ENCODE measurements at regions not wholly inside any gene's neighbourhood (a gene's known extent, or its start where the extent isn't known, plus 50 kb on each side); places are given as distances from the start of the nearest gene placed in this dataset.

DNA sequence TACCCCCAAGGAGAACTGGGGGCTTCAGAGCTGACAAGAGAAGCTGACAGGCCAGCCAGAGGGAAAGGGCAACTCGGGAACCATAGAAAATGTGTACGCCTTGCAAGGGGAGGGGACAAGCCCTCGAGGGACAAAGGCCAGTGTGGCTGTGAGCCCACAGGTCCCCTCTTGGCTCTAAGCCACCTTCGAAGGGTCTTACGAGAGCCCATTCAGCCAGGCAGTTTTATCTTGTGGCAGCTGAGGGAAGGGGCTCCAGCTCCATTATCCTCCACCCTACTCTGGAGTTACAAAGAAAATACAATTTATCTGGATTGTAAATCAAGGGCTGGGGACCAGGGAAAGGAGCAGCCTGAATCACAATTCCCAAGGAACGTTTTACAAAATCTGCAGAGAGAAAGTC lies 159.5 kb upstream of the ZMIZ1 start:
- no peak for ATAC-seq
- TF ChIP-seq, protein P1, sequence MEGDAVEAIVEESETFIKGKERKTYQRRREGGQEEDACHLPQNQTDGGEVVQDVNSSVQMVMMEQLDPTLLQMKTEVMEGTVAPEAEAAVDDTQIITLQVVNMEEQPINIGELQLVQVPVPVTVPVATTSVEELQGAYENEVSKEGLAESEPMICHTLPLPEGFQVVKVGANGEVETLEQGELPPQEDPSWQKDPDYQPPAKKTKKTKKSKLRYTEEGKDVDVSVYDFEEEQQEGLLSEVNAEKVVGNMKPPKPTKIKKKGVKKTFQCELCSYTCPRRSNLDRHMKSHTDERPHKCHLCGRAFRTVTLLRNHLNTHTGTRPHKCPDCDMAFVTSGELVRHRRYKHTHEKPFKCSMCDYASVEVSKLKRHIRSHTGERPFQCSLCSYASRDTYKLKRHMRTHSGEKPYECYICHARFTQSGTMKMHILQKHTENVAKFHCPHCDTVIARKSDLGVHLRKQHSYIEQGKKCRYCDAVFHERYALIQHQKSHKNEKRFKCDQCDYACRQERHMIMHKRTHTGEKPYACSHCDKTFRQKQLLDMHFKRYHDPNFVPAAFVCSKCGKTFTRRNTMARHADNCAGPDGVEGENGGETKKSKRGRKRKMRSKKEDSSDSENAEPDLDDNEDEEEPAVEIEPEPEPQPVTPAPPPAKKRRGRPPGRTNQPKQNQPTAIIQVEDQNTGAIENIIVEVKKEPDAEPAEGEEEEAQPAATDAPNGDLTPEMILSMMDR (IDR thresholded peaks at IDR 0.05), result no peak
- Histone ChIP-seq H3K36me3 (no peaks in the 10 kb centered on the region), H3K4me3 (no peak overlapping the region), H3K4me1 (no peaks in the 10 kb centered on the region), H3K27me3 (no peaks in the 10 kb centered on the region), H3K27ac (no peak overlapping the region), H3K9me3 (no peaks in the 10 kb centered on the region)
- intact Hi-C loops (cut with DNase I), result no loop called here
- no peak for DNase-seq

DNA sequence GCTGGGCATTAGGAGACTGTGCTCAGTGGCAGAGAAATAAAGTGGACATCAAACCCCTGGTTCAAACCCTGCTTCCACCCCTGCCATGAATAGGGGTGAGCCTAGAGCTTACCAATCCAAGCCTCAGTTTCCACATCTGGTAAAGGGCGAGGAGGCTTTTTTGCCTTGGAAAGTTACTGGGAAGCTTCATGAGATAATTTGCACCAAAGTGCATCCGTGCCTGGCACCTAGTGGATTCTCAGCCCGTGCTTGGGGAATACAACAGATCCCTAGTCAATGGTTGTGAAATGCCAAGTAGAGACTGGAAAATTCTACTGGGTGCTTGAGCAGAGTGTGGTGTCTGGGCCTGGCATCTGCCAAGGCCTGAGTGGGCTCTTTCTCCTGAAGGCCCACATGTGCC lies 158.7 kb upstream of the ZMIZ1 start:
- no peak overlapping the region for H3K27ac ChIP-seq
- no peaks in the 10 kb centered on the region for H3K9me3 ChIP-seq
- no peaks in the 10 kb centered on the region for H3K27me3 ChIP-seq
- intact Hi-C loops (cut with DNase I), result no loop called here
- TF ChIP-seq, protein P1 (IDR thresholded peaks at IDR 0.05), result no peak
- DNase-seq, result no peak
- no peak for ATAC-seq
- H3K4me3 ChIP-seq, result no peak overlapping the region
- H3K4me1 ChIP-seq, result no peaks in the 10 kb centered on the region
- no peaks in the 10 kb centered on the region for H3K36me3 ChIP-seq

DNA sequence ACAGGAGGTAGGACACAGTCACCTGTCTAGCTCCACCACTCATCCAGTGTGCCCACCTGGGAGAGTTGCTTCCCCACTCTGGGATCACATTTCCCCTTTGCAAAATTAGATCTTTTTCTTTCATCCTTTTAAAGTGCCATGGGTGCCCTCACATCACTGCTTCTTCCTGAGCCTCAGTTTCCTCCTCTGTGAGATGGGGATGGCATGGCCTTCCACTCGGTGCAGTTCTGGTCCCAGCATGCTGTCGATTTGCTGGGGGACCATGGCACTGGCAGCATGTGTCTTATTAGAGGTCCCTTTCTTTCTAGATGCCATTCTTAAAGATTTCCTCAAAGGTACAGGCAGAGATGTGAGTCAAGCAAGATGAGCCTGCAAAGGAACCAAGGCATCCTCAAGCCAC lies 158.3 kb upstream of the ZMIZ1 start:
- no peaks in the 10 kb centered on the region for H3K9me3 ChIP-seq
- H3K4me3 ChIP-seq, result no peak overlapping the region
- intact Hi-C loops (cut with DNase I), result no loop called here
- no peak overlapping the region for H3K27ac ChIP-seq
- DNase-seq, result no peak
- TF ChIP-seq, protein P1 (IDR thresholded peaks at IDR 0.05), result no peak
- no peak for ATAC-seq
- H3K36me3 ChIP-seq, result no peaks in the 10 kb centered on the region
- H3K4me1 ChIP-seq, result no peaks in the 10 kb centered on the region
- no peaks in the 10 kb centered on the region for H3K27me3 ChIP-seq

DNA sequence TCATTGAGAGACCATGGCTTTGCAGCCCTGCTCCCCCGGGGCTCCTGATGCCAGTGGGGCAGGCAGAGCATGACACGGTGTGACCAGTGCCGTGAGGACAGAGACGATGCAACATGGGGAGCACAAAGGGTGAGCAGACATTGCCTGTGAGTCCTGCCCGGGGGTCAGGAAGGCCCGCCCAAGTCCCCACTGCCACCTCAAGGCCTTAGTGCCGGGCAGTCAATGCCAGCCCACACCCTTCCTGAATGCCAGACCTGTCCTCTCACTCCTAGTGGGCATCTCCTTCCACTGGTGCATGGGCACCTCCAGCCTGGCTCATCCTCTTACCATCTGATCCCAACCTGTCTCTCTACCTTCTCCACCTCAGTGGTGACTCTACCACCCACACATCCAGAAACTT lies 157.9 kb upstream of the ZMIZ1 start:
- DNase-seq, result no peak
- H3K4me1 ChIP-seq, result no peaks in the 10 kb centered on the region
- no peak overlapping the region for H3K27ac ChIP-seq
- no peak overlapping the region for H3K4me3 ChIP-seq
- no peak for ATAC-seq
- intact Hi-C loops (cut with DNase I), result no loop called here
- TF ChIP-seq, protein P1 (IDR thresholded peaks at IDR 0.05), result no peak
- no peaks in the 10 kb centered on the region for H3K27me3 ChIP-seq
- no peaks in the 10 kb centered on the region for H3K9me3 ChIP-seq
- H3K36me3 ChIP-seq, result no peaks in the 10 kb centered on the region

DNA sequence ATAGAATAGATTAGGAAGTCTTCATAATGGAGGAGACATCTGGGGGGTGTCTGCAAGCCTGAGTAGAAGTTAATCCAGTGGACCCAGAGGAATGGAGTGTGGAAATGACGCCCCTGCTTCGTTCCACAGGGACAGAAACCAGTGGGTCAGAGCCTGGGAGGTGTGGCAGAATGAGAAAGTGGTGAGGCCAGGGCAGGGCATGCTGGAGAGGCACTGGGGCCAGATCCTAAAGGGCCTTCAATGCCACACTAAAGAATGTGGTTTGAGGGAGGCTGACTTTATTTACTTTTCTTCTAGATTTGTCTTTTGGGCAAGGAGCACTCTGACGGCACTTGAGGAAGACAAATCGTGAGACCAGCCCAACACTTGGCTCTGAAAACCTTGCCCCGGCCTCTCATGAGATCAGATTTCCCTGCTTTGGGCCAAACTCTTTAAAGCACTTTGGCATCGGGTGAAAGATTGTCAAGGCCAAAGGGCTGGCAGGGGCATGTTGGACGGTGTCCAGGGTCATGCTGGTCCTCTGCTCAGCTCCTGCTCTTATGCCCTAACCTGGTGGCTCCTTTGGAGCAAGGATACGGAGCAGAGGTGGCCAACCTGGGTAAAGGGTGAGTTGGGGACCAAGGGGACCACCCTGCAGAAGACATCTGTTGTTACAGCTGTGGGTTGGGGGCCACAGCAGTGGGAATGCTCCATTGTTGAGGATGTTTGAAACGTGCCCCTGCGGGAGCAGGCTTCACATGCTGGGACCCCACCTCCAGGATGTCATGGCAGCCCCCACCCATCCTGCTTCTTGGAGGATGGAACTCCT lies 157.0 kb upstream of the ZMIZ1 start:
- no peaks in the 10 kb centered on the region for H3K9me3 ChIP-seq
- intact Hi-C loops (cut with DNase I), result loop anchor here in 1 of 2 donors (2.0 kb wide), 1 partner anchor 27 kb away; no protein-coding TSS in a partner anchor
- H3K36me3 ChIP-seq, result no peaks in the 10 kb centered on the region
- TF ChIP-seq, protein P1 (IDR thresholded peaks at IDR 0.05), result no peak
- H3K4me3 ChIP-seq, result no peak overlapping the region
- H3K27me3 ChIP-seq, result no peaks in the 10 kb centered on the region
- ATAC-seq (peak; percentile 91), DNase-seq (peak in 1 of 4 donors; percentile 57)
- H3K4me1 ChIP-seq, result no peaks in the 10 kb centered on the region
- H3K27ac ChIP-seq, result no peak overlapping the region

Data from left lung (tissue), 4 donors.